ENCODE measurements at regions not wholly inside any gene's neighbourhood (a gene's known extent, or its start where the extent isn't known, plus 50 kb on each side); places are given as distances from the start of the nearest gene placed in this dataset.

DNA sequence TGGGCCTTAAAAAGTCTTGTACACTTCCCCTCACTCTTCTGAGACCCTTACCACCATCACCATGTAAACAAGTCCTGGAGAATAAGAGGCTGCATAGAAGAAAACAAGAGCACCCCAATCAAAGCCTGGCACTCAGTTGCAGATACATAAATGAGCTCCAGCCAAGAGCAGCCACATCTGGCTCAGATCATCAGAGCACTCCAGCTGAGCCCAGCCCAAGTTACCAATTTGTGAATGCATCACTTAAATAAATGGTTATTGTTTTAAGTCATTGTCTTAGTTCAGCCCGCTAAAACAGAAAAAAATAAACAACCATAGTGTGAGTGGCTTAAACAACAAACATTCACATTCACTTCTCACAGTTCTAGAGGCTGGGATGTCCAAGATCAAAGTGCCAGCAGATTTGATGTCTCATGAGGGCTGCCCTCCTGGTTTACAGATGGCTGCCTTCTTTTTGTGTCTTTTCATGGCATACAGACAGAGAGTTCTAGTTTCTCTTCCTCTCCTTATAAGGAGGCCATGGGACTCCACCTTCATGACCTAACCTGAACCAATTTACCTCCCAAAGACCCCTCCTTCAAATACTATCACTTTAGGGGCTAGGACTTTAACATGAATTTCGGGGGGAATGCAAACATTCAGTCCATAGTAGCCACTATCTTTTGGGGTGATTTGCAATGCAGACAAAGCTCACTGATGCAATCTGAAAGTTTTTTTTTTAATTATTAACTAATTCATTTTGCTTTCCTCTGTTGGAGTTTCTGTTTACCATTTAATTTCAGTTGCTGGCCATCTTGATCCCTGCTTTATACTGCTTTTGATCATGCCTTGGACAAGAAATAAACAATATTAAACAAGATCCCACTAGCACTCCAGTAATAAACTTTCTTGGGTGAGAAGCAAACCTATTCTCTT, 187.5 kb upstream of the ACVR2A start:
- no peak for TF ChIP-seq EZH2 (IDR thresholded peaks at IDR 0.05)
- no peak for TF ChIP-seq POLR2AphosphoS5 (IDR thresholded peaks at IDR 0.05; ENCODE audit: low read depth, low read length)
- TF ChIP-seq, protein P1, sequence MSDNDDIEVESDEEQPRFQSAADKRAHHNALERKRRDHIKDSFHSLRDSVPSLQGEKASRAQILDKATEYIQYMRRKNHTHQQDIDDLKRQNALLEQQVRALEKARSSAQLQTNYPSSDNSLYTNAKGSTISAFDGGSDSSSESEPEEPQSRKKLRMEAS (IDR thresholded peaks at IDR 0.05) = no peak
- TF ChIP-seq, protein P2, sequence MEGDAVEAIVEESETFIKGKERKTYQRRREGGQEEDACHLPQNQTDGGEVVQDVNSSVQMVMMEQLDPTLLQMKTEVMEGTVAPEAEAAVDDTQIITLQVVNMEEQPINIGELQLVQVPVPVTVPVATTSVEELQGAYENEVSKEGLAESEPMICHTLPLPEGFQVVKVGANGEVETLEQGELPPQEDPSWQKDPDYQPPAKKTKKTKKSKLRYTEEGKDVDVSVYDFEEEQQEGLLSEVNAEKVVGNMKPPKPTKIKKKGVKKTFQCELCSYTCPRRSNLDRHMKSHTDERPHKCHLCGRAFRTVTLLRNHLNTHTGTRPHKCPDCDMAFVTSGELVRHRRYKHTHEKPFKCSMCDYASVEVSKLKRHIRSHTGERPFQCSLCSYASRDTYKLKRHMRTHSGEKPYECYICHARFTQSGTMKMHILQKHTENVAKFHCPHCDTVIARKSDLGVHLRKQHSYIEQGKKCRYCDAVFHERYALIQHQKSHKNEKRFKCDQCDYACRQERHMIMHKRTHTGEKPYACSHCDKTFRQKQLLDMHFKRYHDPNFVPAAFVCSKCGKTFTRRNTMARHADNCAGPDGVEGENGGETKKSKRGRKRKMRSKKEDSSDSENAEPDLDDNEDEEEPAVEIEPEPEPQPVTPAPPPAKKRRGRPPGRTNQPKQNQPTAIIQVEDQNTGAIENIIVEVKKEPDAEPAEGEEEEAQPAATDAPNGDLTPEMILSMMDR (IDR thresholded peaks at IDR 0.05 in 2 of 3, conservative IDR thresholded peaks at IDR 0.05 in 1 of 3; ENCODE audit: borderline replicate concordance in 1 of 3, insufficient read depth in 1 of 3, low read depth in 2 of 3, low read length in 2 of 3) = no peak
- TF ChIP-seq CEBPB (IDR thresholded peaks at IDR 0.05; ENCODE audit: low read depth) = no peak
- no peak for TF ChIP-seq POLR2A (IDR thresholded peaks at IDR 0.05; ENCODE audit: borderline replicate concordance, extremely low read depth, insufficient read depth, insufficient read length)
- no peak for TF ChIP-seq EZH2phosphoT487 (IDR thresholded peaks at IDR 0.05; ENCODE audit: borderline replicate concordance)
- TF ChIP-seq SRF (IDR thresholded peaks at IDR 0.05; ENCODE audit: low read depth) = no peak
- no peak for TF ChIP-seq REST (IDR thresholded peaks at IDR 0.05; ENCODE audit: low read depth)
